GM13976 (cell line): ENCODE measurements at regions not wholly inside any gene's neighbourhood (a gene's known extent, or its start where the extent isn't known, plus 50 kb on each side); places are given as distances from the start of the nearest gene placed in this dataset.
"Not testable (repeated sequence)": the region's sequence is repeated elsewhere in the genome, so short reads cannot be mapped to it uniquely, and the experiment has no call there.

Experiments
- DNase-seq: peaks from one replicate; pipeline ENCODE4 v3.0.0; 2012; ENCODE audit warnings: low spot score
- in situ Hi-C: fragments of 300-500 bp; cut with MboI; formaldehyde crosslinking; loops from one replicate; pipeline ENCODE4 v1.12.0; 2022; ENCODE audit warnings: low sequenced_read_pairs, mixed read lengths, inconsistent platforms; ENCODE audit not compliant: unreplicated experiment
- TF ChIP-seq, protein P1 (sequence below): IDR thresholded peaks from 2 replicates; pipeline ENCODE4 v1.5.1; 2012; ENCODE audit warnings: borderline replicate concordance, mild to moderate bottlenecking; ENCODE audit not compliant: insufficient read depth; ENCODE audit errors: extremely low read depth, missing control alignments, control extremely low read depth

GRCh38 chr4:118410138-118410537 lies 57.3 kb upstream of the PRSS12 start:
- in situ Hi-C loops: no loop called here
- TF ChIP-seq, protein P1, sequence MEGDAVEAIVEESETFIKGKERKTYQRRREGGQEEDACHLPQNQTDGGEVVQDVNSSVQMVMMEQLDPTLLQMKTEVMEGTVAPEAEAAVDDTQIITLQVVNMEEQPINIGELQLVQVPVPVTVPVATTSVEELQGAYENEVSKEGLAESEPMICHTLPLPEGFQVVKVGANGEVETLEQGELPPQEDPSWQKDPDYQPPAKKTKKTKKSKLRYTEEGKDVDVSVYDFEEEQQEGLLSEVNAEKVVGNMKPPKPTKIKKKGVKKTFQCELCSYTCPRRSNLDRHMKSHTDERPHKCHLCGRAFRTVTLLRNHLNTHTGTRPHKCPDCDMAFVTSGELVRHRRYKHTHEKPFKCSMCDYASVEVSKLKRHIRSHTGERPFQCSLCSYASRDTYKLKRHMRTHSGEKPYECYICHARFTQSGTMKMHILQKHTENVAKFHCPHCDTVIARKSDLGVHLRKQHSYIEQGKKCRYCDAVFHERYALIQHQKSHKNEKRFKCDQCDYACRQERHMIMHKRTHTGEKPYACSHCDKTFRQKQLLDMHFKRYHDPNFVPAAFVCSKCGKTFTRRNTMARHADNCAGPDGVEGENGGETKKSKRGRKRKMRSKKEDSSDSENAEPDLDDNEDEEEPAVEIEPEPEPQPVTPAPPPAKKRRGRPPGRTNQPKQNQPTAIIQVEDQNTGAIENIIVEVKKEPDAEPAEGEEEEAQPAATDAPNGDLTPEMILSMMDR: no peak
- DNase-seq: no peak

- no peak for DNase-seq
- in situ Hi-C loops: no loop called here
- TF ChIP-seq, protein P1: no peak
These were observed 64.5 kb upstream of the PRSS12 start for GRCh38 chr4:118417325-118417724.

DNA sequence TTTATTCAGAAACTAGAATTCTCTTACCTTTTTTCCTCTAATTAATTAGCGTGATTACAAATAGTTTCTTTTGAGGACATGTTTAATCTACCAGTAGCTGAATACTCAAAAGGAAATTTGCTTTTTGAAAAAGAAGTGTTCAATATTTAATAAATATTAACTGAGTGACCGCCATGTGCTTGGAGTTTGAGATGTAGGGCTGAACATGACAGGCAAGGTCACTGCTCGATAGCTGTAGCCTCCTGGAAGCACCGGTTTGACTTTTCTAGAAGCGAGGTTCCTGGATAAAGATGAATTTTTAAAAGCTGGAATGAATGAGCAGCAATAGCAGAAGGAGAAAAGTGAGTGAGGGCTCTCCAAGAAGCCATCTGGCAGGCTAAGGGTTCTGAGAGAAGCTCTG lies 65.0 kb upstream of the PRSS12 start:
- DNase-seq, in situ Hi-C loops: not testable (repeated sequence)

DNA sequence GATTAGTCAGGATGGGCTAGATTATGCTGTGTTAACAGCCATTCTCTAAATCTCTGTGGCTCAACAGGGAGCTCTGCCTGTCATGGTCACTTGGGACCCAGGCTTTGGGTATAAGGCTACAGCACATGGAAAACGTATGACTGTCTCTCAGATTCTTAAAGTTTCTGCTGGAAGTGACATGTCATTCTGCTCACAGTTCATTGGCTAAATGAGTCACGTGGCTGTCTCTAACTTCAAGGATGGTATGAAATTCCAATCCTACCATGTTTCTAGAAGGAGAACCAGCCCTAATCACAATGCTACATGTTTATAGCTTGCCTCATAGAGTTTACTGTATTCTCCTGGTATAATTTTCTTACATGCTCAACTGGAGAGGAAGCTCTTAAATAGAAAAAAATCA lies 65.6 kb upstream of the PRSS12 start:
- DNase-seq, in situ Hi-C loops: not testable (repeated sequence)

DNA sequence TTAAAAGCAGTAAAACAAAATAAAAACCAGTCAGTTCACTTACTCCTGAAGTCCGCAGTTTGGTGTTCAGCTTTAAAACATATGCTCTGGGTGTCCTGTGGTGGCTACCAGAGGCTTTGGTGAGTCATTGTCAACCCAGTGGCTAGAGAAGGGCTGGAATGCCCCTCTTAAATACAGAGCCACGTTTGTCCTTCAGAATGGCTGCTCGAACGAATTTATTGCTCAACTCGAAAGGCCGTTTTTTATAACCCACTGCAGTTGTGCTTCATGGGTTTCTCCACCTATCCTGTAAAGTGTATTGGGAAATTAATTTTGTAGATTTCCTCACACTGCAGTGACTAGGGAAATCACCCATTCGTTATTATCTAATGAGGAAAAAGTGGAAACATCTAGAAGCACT lies 66.8 kb upstream of the PRSS12 start:
- not testable (repeated sequence) for DNase-seq

GRCh38 chr4:118424062-118424461 lies 71.3 kb upstream of the PRSS12 start:
- in situ Hi-C loops, DNase-seq: not testable (repeated sequence)
- TF ChIP-seq, protein P1: peak; percentile 23

More for the DNA sequence above, 66.8 kb upstream of the PRSS12 start:
- in situ Hi-C loops: not testable (repeated sequence)

- in situ Hi-C loops, DNase-seq: not testable (repeated sequence)
These were observed 76.1 kb upstream of the PRSS12 start for GRCh38 chr4:118428881-118429280.

GRCh38 chr4:118432359-118432758 lies 79.6 kb upstream of the PRSS12 start:
- in situ Hi-C loops, DNase-seq: not testable (repeated sequence)

GRCh38 chr4:118433612-118434375 lies 81.0 kb upstream of the PRSS12 start:
- not testable (repeated sequence) for DNase-seq

GRCh38 chr4:118435415-118435814 lies 82.6 kb upstream of the PRSS12 start:
- in situ Hi-C loops, DNase-seq: not testable (repeated sequence)

More at GRCh38 chr4:118433612-118434375, 81.0 kb upstream of the PRSS12 start:
- in situ Hi-C loops: not testable (repeated sequence)

DNA sequence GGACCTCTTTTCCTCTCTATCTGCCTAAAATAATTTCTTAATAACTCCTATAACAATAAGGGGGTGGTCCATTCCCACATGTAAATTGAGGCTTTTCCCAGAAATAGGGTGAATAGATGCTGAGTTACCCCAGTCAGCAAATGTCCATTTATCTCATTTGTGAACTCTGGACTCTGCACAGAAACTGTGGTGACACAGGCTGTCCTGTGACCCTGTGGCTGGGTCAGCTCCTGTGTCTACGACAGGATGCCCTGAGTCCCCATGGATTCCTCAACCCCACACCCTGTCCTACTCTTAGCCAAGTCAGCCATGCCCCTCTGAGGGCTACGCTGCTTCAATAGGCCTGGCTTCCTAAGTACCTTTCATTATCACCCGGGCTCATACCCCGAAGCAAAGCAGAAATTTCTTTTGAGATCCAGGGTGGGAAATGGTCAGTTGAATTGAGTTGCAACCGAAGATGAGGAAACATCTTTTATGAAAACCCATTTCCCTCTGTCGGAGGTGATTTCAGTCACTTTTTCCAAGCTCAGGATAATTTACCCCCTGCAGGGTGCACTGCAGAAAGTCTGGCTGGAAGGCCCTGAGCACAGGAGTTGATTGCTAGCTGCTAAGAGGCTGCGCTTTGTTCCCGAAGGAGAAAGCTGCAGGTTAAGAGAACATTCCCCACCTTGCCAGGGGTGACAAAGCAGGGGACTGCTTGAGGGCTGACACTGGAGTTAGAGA lies 89.5 kb upstream of the PRSS12 start:
- in situ Hi-C loops, DNase-seq: not testable (repeated sequence)

DNA sequence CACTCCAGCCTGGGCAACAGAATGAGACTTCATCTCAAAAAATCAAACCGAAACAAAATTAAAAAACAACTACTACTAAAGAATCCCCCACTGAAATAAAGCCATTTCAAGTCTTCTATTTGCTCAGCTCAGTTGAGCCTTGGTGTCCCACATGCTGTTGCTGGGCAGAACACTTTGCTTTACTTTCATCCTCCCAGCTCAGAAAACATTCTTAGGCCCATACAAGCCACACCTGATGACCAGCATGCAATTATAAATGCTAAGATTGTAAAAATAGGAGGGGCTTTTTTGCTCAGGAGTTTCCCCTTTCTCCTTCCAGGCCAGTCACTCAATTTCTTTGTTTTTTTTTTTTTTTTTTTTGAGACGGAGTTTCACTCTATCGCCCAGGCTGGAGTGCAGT lies 94.6 kb upstream of the PRSS12 start:
- in situ Hi-C loops: not testable (repeated sequence)
- peak; percentile 2 for DNase-seq

DNA sequence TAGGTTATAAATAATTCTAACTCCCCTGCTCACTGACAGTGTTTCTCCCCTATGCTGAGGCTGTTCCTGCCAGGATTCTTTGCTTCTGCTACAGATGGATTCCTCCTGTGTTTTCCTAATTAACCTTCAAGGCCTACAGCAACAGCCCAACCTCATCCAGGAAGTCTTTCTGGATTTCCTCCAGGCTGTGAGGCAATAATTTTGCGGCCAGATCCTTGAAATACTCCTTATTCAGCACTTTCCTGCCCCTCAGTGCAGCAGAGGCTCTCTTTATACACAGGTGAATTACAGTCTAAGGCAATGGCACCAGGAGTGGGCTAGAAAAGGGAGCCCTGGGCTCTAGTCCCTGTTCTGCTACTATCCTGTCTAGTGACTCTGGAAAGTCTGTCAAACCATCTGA lies 102.1 kb upstream of the PRSS12 start:
- in situ Hi-C loops, DNase-seq: not testable (repeated sequence)

DNA sequence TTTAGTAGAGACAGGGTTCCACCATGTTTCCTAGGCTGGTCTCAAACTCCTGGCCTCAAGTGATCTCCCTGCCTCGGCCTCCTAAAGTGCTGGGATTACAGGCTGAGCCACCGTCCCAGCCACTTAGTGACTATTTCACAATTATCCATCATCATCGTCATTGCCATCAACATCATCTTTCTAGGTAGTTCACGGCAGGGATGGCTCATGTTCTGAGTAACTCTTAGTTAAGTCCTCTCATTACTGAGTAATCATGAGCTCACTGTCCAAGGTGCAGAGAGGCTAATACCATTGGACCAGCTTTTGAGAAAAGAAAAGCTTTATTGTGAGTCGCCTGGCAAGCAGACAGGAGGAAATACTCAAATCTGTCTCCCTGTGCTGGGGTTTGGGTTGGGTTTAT lies 108.6 kb upstream of the PRSS12 start:
- in situ Hi-C loops, DNase-seq: not testable (repeated sequence)

- in situ Hi-C loops, DNase-seq: not testable (repeated sequence)
These were observed 113.0 kb upstream of the PRSS12 start for GRCh38 chr4:118465831-118466230.
